ENCODE measurements at regions not wholly inside any gene's neighbourhood (a gene's known extent, or its start where the extent isn't known, plus 50 kb on each side); places are given as distances from the start of the nearest gene placed in this dataset.

- H3K27me3 ChIP-seq (ENCODE audit: control insufficient read depth, insufficient read depth, low read length), result peaks cover 3% of the 10 kb centered on the region; the same call in 1 of the 2 replicates
- no peaks in the 10 kb centered on the region for H3K9me3 ChIP-seq (ENCODE audit: control insufficient read depth, insufficient read depth, low read length)
- H3K4me3 ChIP-seq (ENCODE audit: low read depth, low read length), result no peak overlapping the region
- H3K9ac ChIP-seq (ENCODE audit: low read depth, low read length), result no peak overlapping the region
- peaks cover 35% of the 10 kb centered on the region for H3K4me1 ChIP-seq (ENCODE audit: control insufficient read depth, insufficient read depth, low read length)
- no peaks in the 10 kb centered on the region for H3K36me3 ChIP-seq (ENCODE audit: control insufficient read depth, insufficient read depth, low read length)
- no peak overlapping the region for H3K27ac ChIP-seq (ENCODE audit: low read depth, low read length)
Observed at GRCh38 chr1:38242506-38242905, 195.9 kb upstream of the POU3F1 start.

- H3K27ac ChIP-seq (ENCODE audit: low read depth, low read length), result no peak overlapping the region
Observed at GRCh38 chr1:38241594-38242334, 195.2 kb upstream of the POU3F1 start.

DNA sequence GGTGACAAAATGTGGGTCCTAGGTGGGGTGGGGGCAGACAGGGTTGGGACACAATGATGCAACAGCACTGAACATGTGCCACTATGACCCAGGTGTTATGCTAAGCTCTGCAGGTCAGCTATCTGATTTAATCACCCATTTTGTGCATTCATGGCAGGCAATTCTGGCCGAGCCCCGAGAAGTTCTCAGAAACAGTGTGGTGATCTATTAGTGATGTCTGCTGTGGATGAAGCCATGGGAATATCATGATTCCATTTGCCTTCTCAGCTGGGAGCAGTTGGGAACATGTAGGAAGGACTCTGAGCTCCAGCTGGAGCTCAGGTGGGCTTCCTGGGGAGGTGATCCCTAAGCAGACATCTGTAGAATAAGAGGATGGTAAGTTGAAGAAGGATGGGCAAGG, 194.0 kb upstream of the POU3F1 start:
- Histone ChIP-seq H3K27me3 (ENCODE audit: control insufficient read depth, insufficient read depth, low read length) (no peaks in the 10 kb centered on the region), H3K9ac (ENCODE audit: low read depth, low read length) (no peak overlapping the region), H3K36me3 (ENCODE audit: control insufficient read depth, insufficient read depth, low read length) (no peaks in the 10 kb centered on the region), H3K27ac (ENCODE audit: low read depth, low read length) (no peak overlapping the region), H3K9me3 (ENCODE audit: control insufficient read depth, insufficient read depth, low read length) (no peaks in the 10 kb centered on the region), H3K4me3 (ENCODE audit: low read depth, low read length) (no peak overlapping the region), H3K4me1 (ENCODE audit: control insufficient read depth, insufficient read depth, low read length) (peaks cover 25% of the 10 kb centered on the region)

More at GRCh38 chr1:38241594-38242334, 195.2 kb upstream of the POU3F1 start:
- Histone ChIP-seq H3K27me3 (ENCODE audit: control insufficient read depth, insufficient read depth, low read length) (no peaks in the 10 kb centered on the region), H3K9ac (ENCODE audit: low read depth, low read length) (no peak overlapping the region), H3K4me1 (ENCODE audit: control insufficient read depth, insufficient read depth, low read length) (peaks cover 28% of the 10 kb centered on the region), H3K36me3 (ENCODE audit: control insufficient read depth, insufficient read depth, low read length) (no peaks in the 10 kb centered on the region), H3K4me3 (ENCODE audit: low read depth, low read length) (no peak overlapping the region), H3K9me3 (ENCODE audit: control insufficient read depth, insufficient read depth, low read length) (no peaks in the 10 kb centered on the region)

- no peaks in the 10 kb centered on the region for H3K9me3 ChIP-seq (ENCODE audit: control insufficient read depth, insufficient read depth, low read length)
- no peaks in the 10 kb centered on the region for H3K27me3 ChIP-seq (ENCODE audit: control insufficient read depth, insufficient read depth, low read length)
- no peak overlapping the region for H3K4me3 ChIP-seq (ENCODE audit: low read depth, low read length)
- H3K4me1 ChIP-seq (ENCODE audit: control insufficient read depth, insufficient read depth, low read length), result peaks cover 16% of the 10 kb centered on the region
- no peak overlapping the region for H3K27ac ChIP-seq (ENCODE audit: low read depth, low read length)
- H3K36me3 ChIP-seq (ENCODE audit: control insufficient read depth, insufficient read depth, low read length), result no peaks in the 10 kb centered on the region
- H3K9ac ChIP-seq (ENCODE audit: low read depth, low read length), result no peak overlapping the region
Observed at GRCh38 chr1:38239258-38239835, 192.8 kb upstream of the POU3F1 start.

DNA sequence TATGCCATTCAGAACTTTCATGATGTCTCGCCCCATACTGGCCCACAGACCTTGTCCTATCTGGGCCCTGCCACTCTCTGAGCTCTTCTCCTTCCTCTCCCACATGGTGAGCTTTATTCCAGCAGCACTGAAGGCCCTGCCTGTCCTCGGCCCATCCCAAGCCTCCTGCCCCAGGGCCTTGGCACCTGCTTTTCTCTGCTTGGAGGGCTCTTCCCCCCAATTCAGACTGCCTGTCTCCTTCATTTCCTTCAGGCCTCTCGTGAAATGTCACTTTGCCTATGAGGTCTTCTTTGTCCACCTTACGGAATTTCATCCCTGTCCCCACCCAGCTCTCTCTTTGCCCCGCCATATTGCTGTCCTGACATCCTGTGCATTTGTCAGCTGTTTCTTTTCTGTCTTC, 191.7 kb upstream of the POU3F1 start:
- Histone ChIP-seq H3K27ac (ENCODE audit: low read depth, low read length) (no peak overlapping the region), H3K27me3 (ENCODE audit: control insufficient read depth, insufficient read depth, low read length) (no peaks in the 10 kb centered on the region), H3K9me3 (ENCODE audit: control insufficient read depth, insufficient read depth, low read length) (no peaks in the 10 kb centered on the region)

GRCh38 chr1:38235705-38236104, 189.1 kb upstream of the POU3F1 start:
- H3K4me3 ChIP-seq (ENCODE audit: low read depth, low read length), result no peak overlapping the region
- no peaks in the 10 kb centered on the region for H3K36me3 ChIP-seq (ENCODE audit: control insufficient read depth, insufficient read depth, low read length)
- no peaks in the 10 kb centered on the region for H3K27me3 ChIP-seq (ENCODE audit: control insufficient read depth, insufficient read depth, low read length)
- H3K9ac ChIP-seq (ENCODE audit: low read depth, low read length), result no peak overlapping the region
- no peak overlapping the region for H3K27ac ChIP-seq (ENCODE audit: low read depth, low read length)
- no peaks in the 10 kb centered on the region for H3K4me1 ChIP-seq (ENCODE audit: control insufficient read depth, insufficient read depth, low read length)
- no peaks in the 10 kb centered on the region for H3K9me3 ChIP-seq (ENCODE audit: control insufficient read depth, insufficient read depth, low read length)

More for the DNA sequence above, 191.7 kb upstream of the POU3F1 start:
- H3K36me3 ChIP-seq (ENCODE audit: control insufficient read depth, insufficient read depth, low read length), result no peaks in the 10 kb centered on the region
- H3K4me3 ChIP-seq (ENCODE audit: low read depth, low read length), result no peak overlapping the region
- H3K4me1 ChIP-seq (ENCODE audit: control insufficient read depth, insufficient read depth, low read length), result peaks cover 7% of the 10 kb centered on the region; the same call in 1 of the 2 replicates
- H3K9ac ChIP-seq (ENCODE audit: low read depth, low read length), result no peak overlapping the region

DNA sequence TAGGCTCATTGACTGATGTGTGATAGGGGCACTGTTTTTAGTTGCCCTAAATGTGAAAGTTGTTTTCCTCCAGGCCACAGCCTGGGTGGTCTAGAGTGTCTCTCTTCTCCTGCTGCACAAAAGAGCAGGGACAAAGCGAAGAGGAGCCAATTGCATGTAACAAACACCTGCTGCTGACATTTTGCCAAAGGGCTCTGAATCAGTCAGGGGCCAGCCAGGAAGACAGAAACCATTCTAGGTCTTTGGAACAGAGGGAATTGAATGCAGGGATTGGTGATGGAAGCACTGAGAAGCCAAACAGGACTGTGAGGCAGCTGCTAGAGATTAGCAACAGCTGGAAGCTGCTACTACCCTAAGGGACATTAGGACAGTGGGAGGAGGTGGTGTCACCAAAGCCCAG, 185.3 kb upstream of the POU3F1 start:
- Histone ChIP-seq H3K9me3 (ENCODE audit: control insufficient read depth, insufficient read depth, low read length) (peaks cover 10% of the 10 kb centered on the region; the same call in 1 of the 2 replicates), H3K4me1 (ENCODE audit: control insufficient read depth, insufficient read depth, low read length) (no peaks in the 10 kb centered on the region), H3K36me3 (ENCODE audit: control insufficient read depth, insufficient read depth, low read length) (no peaks in the 10 kb centered on the region), H3K9ac (ENCODE audit: low read depth, low read length) (no peak overlapping the region), H3K27me3 (ENCODE audit: control insufficient read depth, insufficient read depth, low read length) (no peaks in the 10 kb centered on the region), H3K27ac (ENCODE audit: low read depth, low read length) (no peak overlapping the region), H3K4me3 (ENCODE audit: low read depth, low read length) (no peak overlapping the region)

DNA sequence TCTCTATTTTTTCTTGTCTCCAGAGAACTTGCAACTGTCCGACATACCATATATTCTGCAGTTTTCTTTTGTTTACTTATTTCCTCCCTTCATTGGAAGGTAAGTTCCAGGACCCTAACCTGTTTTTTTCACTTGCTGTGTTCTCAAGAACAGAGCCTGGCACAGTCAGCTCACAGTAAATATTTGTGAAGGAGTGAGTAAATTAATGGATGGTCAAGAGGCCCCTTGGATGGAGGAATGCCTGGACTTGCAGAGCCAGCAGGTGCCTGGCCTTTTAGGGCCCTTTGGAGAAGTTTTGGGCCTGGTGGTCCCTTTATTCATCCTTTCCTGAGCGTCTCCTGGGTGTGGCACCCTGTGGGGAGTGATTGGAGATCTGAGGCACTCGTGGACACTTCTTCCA, 182.1 kb upstream of the POU3F1 start:
- peaks cover 10% of the 10 kb centered on the region; the same call in 1 of the 2 replicates for H3K9me3 ChIP-seq (ENCODE audit: control insufficient read depth, insufficient read depth, low read length)
- H3K27me3 ChIP-seq (ENCODE audit: control insufficient read depth, insufficient read depth, low read length), result no peaks in the 10 kb centered on the region
- no peak overlapping the region for H3K4me3 ChIP-seq (ENCODE audit: low read depth, low read length)
- H3K27ac ChIP-seq (ENCODE audit: low read depth, low read length), result no peak overlapping the region
- no peaks in the 10 kb centered on the region for H3K36me3 ChIP-seq (ENCODE audit: control insufficient read depth, insufficient read depth, low read length)
- no peak overlapping the region for H3K9ac ChIP-seq (ENCODE audit: low read depth, low read length)
- no peaks in the 10 kb centered on the region for H3K4me1 ChIP-seq (ENCODE audit: control insufficient read depth, insufficient read depth, low read length)

GRCh38 chr1:38225745-38226144, 179.2 kb upstream of the POU3F1 start:
- Histone ChIP-seq H3K36me3 (ENCODE audit: control insufficient read depth, insufficient read depth, low read length) (no peaks in the 10 kb centered on the region), H3K9me3 (ENCODE audit: control insufficient read depth, insufficient read depth, low read length) (peaks cover 10% of the 10 kb centered on the region; the same call in 1 of the 2 replicates), H3K4me3 (ENCODE audit: low read depth, low read length) (no peak overlapping the region), H3K27me3 (ENCODE audit: control insufficient read depth, insufficient read depth, low read length) (no peaks in the 10 kb centered on the region), H3K9ac (ENCODE audit: low read depth, low read length) (no peak overlapping the region), H3K27ac (ENCODE audit: low read depth, low read length) (no peak overlapping the region), H3K4me1 (ENCODE audit: control insufficient read depth, insufficient read depth, low read length) (peaks cover 26% of the 10 kb centered on the region)

GRCh38 chr1:38223391-38223790, 176.8 kb upstream of the POU3F1 start:
- peaks cover 33% of the 10 kb centered on the region for H3K4me1 ChIP-seq (ENCODE audit: control insufficient read depth, insufficient read depth, low read length)
- H3K36me3 ChIP-seq (ENCODE audit: control insufficient read depth, insufficient read depth, low read length), result no peaks in the 10 kb centered on the region
- no peak overlapping the region for H3K4me3 ChIP-seq (ENCODE audit: low read depth, low read length)
- no peak overlapping the region for H3K9ac ChIP-seq (ENCODE audit: low read depth, low read length)
- H3K27ac ChIP-seq (ENCODE audit: low read depth, low read length), result no peak overlapping the region
- no peaks in the 10 kb centered on the region for H3K27me3 ChIP-seq (ENCODE audit: control insufficient read depth, insufficient read depth, low read length)
- no peaks in the 10 kb centered on the region for H3K9me3 ChIP-seq (ENCODE audit: control insufficient read depth, insufficient read depth, low read length)

DNA sequence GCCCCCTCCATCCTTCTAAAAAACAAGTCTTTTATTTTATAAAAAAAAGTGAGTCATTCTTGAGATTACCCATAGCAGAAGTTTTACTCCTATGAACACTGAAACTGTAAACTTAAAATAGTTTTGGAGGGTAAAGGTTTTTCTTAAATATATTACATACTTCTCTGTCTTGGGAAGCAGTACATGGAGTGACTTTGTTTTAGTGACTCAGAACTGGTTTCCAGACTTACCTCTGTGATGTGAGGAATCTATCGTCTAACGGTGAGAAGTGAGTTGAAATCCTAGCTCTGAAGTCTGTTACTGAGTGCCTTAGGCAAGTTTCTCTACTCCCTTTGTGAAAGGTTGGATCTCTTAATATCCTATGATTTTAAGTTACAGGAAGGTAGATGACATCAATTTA, 176.3 kb upstream of the POU3F1 start:
- Histone ChIP-seq H3K9me3 (ENCODE audit: control insufficient read depth, insufficient read depth, low read length) (no peaks in the 10 kb centered on the region), H3K4me3 (ENCODE audit: low read depth, low read length) (no peak overlapping the region), H3K36me3 (ENCODE audit: control insufficient read depth, insufficient read depth, low read length) (no peaks in the 10 kb centered on the region), H3K27ac (ENCODE audit: low read depth, low read length) (no peak overlapping the region), H3K9ac (ENCODE audit: low read depth, low read length) (no peak overlapping the region), H3K27me3 (ENCODE audit: control insufficient read depth, insufficient read depth, low read length) (no peaks in the 10 kb centered on the region), H3K4me1 (ENCODE audit: control insufficient read depth, insufficient read depth, low read length) (peaks cover 33% of the 10 kb centered on the region)

All from HUES48 (cell line).